ENCODE measurements at regions not wholly inside any gene's neighbourhood (a gene's known extent, or its start where the extent isn't known, plus 50 kb on each side); places are given as distances from the start of the nearest gene placed in this dataset.

GRCh38 chr2:14988600-14988999 is 356.1 kb downstream of the LRATD1 start:
- TF ChIP-seq CSRNP3 (CRISPR knock-in tag; IDR thresholded peaks at IDR 0.05) (no peak), PATZ1 (CRISPR knock-in tag; IDR thresholded peaks at IDR 0.05; ENCODE audit: borderline replicate concordance) (no peak), ZNF70 (CRISPR knock-in tag; IDR thresholded peaks at IDR 0.05) (no peak), CREB5 (CRISPR knock-in tag; IDR thresholded peaks at IDR 0.05; ENCODE audit: low read depth) (no peak), TCF4 (CRISPR knock-in tag; IDR thresholded peaks at IDR 0.05; ENCODE audit: borderline replicate concordance) (no peak), ZNF8 (CRISPR knock-in tag; IDR thresholded peaks at IDR 0.05) (no peak), SNAI2 (CRISPR knock-in tag; IDR thresholded peaks at IDR 0.05) (no peak), BACH2 (CRISPR knock-in tag; IDR thresholded peaks at IDR 0.05; ENCODE audit: borderline replicate concordance) (no peak), ARNTL (CRISPR knock-in tag; IDR thresholded peaks at IDR 0.05; ENCODE audit: borderline replicate concordance, low read depth) (no peak), ZFP3 (CRISPR knock-in tag; IDR thresholded peaks at IDR 0.05) (no peak), ZNF565 (CRISPR knock-in tag; conservative IDR thresholded peaks at IDR 0.05; ENCODE audit: low read depth) (no peak), RARB (CRISPR knock-in tag; IDR thresholded peaks at IDR 0.05) (no peak), ZFP30 (CRISPR knock-in tag; IDR thresholded peaks at IDR 0.05) (no peak), TOX (CRISPR knock-in tag; IDR thresholded peaks at IDR 0.05; ENCODE audit: borderline replicate concordance) (no peak)
